Right lobe of liver (tissue), 4 donors: ENCODE measurements at regions not wholly inside any gene's neighbourhood (a gene's known extent, or its start where the extent isn't known, plus 50 kb on each side); places are given as distances from the start of the nearest gene placed in this dataset.

ENCODE experiments used
- POLR2A ChIP-seq: fragments of 450-650 bp; IDR thresholded peaks from one replicate; pipeline ENCODE4 v1.6.1; 2017; ENCODE audit warnings: antibody characterized with exemption, mild to moderate bottlenecking
- TF ChIP-seq, protein P1 (sequence below), 4 donors: fragments of 200-600 bp in 3 of 4; fragments of 450-650 bp in 1 of 4; IDR thresholded peaks; one replicate each; pipeline versions ENCODE4 v1.5.1 to v1.8.0; 2016 to 2022; ENCODE audit warnings: antibody characterized with exemption in 4 of 4, mild to moderate bottlenecking in 2 of 4
- donor health status: DM: no; HTN: no; CAD: no.
- donor health status: DM: no; HTN: no; CAD: no.
- donor health status: DM: no; HTN: yes; CAD: no.

DNA sequence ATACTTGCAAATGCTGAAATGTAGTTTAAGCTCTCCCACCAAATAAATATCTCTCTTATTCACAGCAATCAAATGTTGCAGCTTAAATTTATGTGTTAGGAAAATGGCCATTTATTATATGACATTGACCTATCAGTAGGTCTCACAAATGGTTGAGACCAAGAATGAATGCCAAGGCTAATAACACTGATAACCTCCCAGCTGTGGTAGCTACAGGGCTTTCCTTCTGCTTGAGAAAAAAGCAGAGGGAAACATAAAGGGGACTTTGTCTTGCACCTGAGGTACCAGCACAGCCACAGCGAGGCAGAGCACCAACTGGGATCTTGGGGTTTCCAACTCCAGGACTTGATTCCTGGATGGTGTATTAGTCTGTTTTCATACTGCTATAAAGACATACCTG, 73.1 kb upstream of the TTC14 start:
- TF ChIP-seq, protein P1, sequence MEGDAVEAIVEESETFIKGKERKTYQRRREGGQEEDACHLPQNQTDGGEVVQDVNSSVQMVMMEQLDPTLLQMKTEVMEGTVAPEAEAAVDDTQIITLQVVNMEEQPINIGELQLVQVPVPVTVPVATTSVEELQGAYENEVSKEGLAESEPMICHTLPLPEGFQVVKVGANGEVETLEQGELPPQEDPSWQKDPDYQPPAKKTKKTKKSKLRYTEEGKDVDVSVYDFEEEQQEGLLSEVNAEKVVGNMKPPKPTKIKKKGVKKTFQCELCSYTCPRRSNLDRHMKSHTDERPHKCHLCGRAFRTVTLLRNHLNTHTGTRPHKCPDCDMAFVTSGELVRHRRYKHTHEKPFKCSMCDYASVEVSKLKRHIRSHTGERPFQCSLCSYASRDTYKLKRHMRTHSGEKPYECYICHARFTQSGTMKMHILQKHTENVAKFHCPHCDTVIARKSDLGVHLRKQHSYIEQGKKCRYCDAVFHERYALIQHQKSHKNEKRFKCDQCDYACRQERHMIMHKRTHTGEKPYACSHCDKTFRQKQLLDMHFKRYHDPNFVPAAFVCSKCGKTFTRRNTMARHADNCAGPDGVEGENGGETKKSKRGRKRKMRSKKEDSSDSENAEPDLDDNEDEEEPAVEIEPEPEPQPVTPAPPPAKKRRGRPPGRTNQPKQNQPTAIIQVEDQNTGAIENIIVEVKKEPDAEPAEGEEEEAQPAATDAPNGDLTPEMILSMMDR (IDR thresholded peaks at IDR 0.05) = no peak
- TF ChIP-seq POLR2A = no peak
